Natural killer cell (primary cell): ENCODE measurements at regions not wholly inside any gene's neighbourhood (a gene's known extent, or its start where the extent isn't known, plus 50 kb on each side); places are given as distances from the start of the nearest gene placed in this dataset.

Experiments
- ATAC-seq, 3 donors: fragments of 150-1000 bp in 2 of 3; fragments of 200-7000 bp in 1 of 3; cut with Tn5 transposase; 1 replicate in 1 of 3; 2 replicates in 2 of 3; pipeline ENCODE4 v1.10.0; 2021; ENCODE audit warnings: mild to moderate bottlenecking in 2 of 3, moderate library complexity in 2 of 3
- DNase-seq, 2 donors: peaks; one replicate each; pipeline versions ENCODE4 v3.0.0 to v3.0.0-alpha.2; 2013 to 2021; ENCODE audit warnings: mixed read lengths in 1 of 2
- H3K27ac ChIP-seq: one replicate; pipeline ENCODE4 v1.5.1; 2013; ENCODE audit warnings: mild to moderate bottlenecking, low read length
- H3K27me3 ChIP-seq: one replicate; pipeline ENCODE4 v1.6.1; 2013; ENCODE audit warnings: low read length; ENCODE audit not compliant: control insufficient read depth, insufficient read depth
- H3K36me3 ChIP-seq: one replicate; pipeline ENCODE4 v1.6.1; 2013; ENCODE audit warnings: low read length; ENCODE audit not compliant: control insufficient read depth, insufficient read depth
- H3K4me1 ChIP-seq: one replicate; pipeline ENCODE4 v1.6.1; 2013; ENCODE audit warnings: low read length; ENCODE audit not compliant: control insufficient read depth, insufficient read depth
- H3K4me3 ChIP-seq: one replicate; pipeline ENCODE4 v1.5.1; 2013; ENCODE audit warnings: low read length
- H3K9me3 ChIP-seq: one replicate; pipeline ENCODE4 v1.6.1; 2013; ENCODE audit warnings: low read length; ENCODE audit not compliant: control insufficient read depth, insufficient read depth
- H3K27ac Mint-ChIP-seq, 2 donors: one replicate each; pipeline ENCODE4 v1.8.0; 2022; ENCODE audit warnings: mild to moderate bottlenecking in 2 of 2, mixed read lengths in 2 of 2, moderate library complexity in 1 of 2
- H3K27me3 Mint-ChIP-seq, 2 donors: one replicate each; pipeline ENCODE4 v1.8.0; 2022; ENCODE audit warnings: low read depth in 2 of 2, mixed read lengths in 2 of 2
- H3K36me3 Mint-ChIP-seq: one replicate; pipeline ENCODE4 v1.8.0; 2022; ENCODE audit warnings: mixed read lengths
- H3K4me1 Mint-ChIP-seq, 2 donors: one replicate each; pipeline ENCODE4 v1.8.0; 2022; ENCODE audit warnings: mixed read lengths in 2 of 2
- H3K4me3 Mint-ChIP-seq: one replicate; pipeline ENCODE4 v1.8.0; 2022; ENCODE audit warnings: mild to moderate bottlenecking, moderate library complexity, mixed read lengths
- H3K9me3 Mint-ChIP-seq, 2 donors: one replicate each; pipeline ENCODE4 v1.8.0; 2022; ENCODE audit warnings: mixed read lengths in 2 of 2
- WGBS: methylation state at CpG from one replicate; pipeline ENCODE4 v1.1.7; 2013; ENCODE audit warnings: missing lambda C conversion rate; ENCODE audit not compliant: insufficient coverage; 5-methylcytosine and 5-hydroxymethylcytosine counted together
- intact Hi-C: fragments of 100-400 bp; cut with micrococcal nuclease; formaldehyde crosslinking; loops from one replicate; pipeline ENCODE4 v1.14.2; 2022
- TF ChIP-seq, protein P1 (sequence below): fragments of 200-600 bp; IDR thresholded peaks from one replicate; pipeline ENCODE4 v1.8.0; 2022; ENCODE audit warnings: antibody characterized with exemption

DNA sequence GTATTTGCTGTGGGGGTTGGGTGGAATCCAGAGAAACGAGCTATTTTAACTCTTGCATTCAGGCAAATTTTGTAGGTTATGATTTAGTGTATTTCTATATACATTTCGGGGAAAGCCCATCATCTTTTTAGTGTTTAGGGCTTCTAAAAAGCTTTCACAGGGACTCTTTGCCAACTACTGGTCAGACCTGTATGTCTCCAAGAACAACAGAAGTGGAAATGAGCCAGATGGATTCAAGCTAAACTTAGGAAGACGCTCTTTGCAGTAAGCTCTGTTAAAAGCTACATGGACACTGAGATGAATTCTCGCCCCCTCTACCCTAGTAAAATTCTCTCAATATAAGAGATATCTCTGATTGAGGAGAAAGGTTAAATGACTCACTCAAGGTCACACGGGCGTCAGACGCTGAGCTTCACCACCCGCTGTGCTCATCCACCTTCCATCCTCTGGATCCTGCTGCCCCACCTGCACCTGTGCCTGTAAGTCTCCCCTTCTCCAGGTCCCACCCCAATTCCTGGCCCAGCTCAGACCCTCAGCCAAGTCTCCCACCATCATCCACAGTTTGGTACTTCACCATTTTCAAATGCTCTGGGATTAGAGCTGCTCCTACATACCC lies 85.6 kb downstream of the MARCHF4 start:
- Mint-ChIP-seq H3K4me3 (no peak overlapping the region), H3K27ac (no peak overlapping the region), H3K4me1 (no peaks in the 10 kb centered on the region), H3K9me3 (no peaks in the 10 kb centered on the region), H3K27me3 (no peaks in the 10 kb centered on the region), H3K36me3 (no peaks in the 10 kb centered on the region)
- WGBS, result 82% methylated on average over 7 of the region's 8 CpGs
- Histone ChIP-seq H3K9me3 (no peaks in the 10 kb centered on the region), H3K27me3 (no peaks in the 10 kb centered on the region), H3K36me3 (no peaks in the 10 kb centered on the region), H3K4me1 (no peaks in the 10 kb centered on the region), H3K4me3 (no peak overlapping the region), H3K27ac (no peak overlapping the region)
- TF ChIP-seq, protein P1, sequence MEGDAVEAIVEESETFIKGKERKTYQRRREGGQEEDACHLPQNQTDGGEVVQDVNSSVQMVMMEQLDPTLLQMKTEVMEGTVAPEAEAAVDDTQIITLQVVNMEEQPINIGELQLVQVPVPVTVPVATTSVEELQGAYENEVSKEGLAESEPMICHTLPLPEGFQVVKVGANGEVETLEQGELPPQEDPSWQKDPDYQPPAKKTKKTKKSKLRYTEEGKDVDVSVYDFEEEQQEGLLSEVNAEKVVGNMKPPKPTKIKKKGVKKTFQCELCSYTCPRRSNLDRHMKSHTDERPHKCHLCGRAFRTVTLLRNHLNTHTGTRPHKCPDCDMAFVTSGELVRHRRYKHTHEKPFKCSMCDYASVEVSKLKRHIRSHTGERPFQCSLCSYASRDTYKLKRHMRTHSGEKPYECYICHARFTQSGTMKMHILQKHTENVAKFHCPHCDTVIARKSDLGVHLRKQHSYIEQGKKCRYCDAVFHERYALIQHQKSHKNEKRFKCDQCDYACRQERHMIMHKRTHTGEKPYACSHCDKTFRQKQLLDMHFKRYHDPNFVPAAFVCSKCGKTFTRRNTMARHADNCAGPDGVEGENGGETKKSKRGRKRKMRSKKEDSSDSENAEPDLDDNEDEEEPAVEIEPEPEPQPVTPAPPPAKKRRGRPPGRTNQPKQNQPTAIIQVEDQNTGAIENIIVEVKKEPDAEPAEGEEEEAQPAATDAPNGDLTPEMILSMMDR, result no peak
- DNase-seq, result no peak
- ATAC-seq, result no peak
- intact Hi-C loops, result no loop called here

DNA sequence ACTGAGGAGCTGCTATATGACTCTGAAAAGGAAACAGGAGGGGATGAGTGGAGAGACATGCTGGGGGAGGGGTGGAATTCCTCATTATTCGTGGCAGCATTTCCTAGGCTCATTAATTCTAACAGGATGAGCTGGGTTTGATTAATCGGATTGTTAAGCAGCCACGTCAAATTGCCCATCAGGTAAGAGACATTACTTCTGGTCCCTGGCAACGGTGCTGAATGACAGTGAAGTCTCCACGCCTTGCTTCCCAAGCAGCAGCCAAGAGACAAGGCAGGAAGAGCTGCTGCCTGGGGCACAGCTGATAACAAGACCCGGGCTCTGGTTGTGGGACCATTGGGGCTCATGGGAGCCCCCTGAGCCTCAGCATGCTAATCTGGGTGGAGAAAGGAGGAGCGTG lies 86.6 kb downstream of the MARCHF4 start:
- Histone ChIP-seq H3K36me3 (no peaks in the 10 kb centered on the region), H3K4me3 (no peak overlapping the region), H3K27me3 (no peaks in the 10 kb centered on the region), H3K9me3 (no peaks in the 10 kb centered on the region), H3K4me1 (no peaks in the 10 kb centered on the region), H3K27ac (no peak overlapping the region)
- no peak for ATAC-seq
- H3K27me3 Mint-ChIP-seq, result no peaks in the 10 kb centered on the region
- no peak overlapping the region for H3K4me3 Mint-ChIP-seq
- H3K4me1 Mint-ChIP-seq, result no peaks in the 10 kb centered on the region
- TF ChIP-seq, protein P1, result no peak
- 59% methylated on average over 7 of the region's 7 CpGs for WGBS
- no peak for DNase-seq
- no peak overlapping the region for H3K27ac Mint-ChIP-seq
- no peaks in the 10 kb centered on the region for H3K36me3 Mint-ChIP-seq
- H3K9me3 Mint-ChIP-seq, result no peaks in the 10 kb centered on the region
- intact Hi-C loops, result no loop called here

DNA sequence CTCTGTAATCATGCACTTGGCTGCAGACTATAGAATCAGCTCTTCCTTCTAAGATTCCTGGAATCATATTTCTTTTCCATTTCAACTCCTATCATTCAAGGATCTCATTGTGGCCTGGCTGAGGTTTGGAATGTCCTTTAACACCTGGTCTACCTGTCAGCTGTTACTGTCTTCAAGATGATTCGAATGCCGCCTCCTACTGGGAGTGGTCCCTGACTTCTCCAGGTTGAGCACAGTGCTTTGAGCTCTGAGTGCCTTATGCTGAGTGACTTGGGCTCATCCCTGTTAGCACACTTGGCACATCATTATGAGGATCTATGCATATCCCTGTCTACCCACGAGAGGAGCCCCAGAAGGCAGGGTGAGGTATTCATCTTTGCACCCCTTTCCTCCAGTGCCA lies 87.6 kb downstream of the MARCHF4 start:
- no peak overlapping the region for H3K4me3 Mint-ChIP-seq
- Histone ChIP-seq H3K27me3 (no peaks in the 10 kb centered on the region), H3K36me3 (no peaks in the 10 kb centered on the region), H3K9me3 (no peaks in the 10 kb centered on the region), H3K4me1 (no peaks in the 10 kb centered on the region), H3K4me3 (no peak overlapping the region), H3K27ac (no peak overlapping the region)
- H3K4me1 Mint-ChIP-seq, result no peaks in the 10 kb centered on the region
- DNase-seq, result no peak
- no peaks in the 10 kb centered on the region for H3K9me3 Mint-ChIP-seq
- WGBS, result 97% methylated on average over 3 of the region's 3 CpGs
- ATAC-seq, result no peak
- intact Hi-C loops, result no loop called here
- no peaks in the 10 kb centered on the region for H3K27me3 Mint-ChIP-seq
- H3K36me3 Mint-ChIP-seq, result no peaks in the 10 kb centered on the region
- no peak overlapping the region for H3K27ac Mint-ChIP-seq
- TF ChIP-seq, protein P1, result no peak
